Prostate gland (tissue), 2 donors: ENCODE measurements at regions not wholly inside any gene's neighbourhood (a gene's known extent, or its start where the extent isn't known, plus 50 kb on each side); places are given as distances from the start of the nearest gene placed in this dataset.

ENCODE experiments used
- DNase-seq: peaks from one replicate; pipeline ENCODE4 v3.0.0-alpha.2; 2019; ENCODE audit warnings: low spot score
- H3K27ac ChIP-seq, 2 donors: fragments of 200-600 bp; sonication (generic); 2 replicates each; pipeline ENCODE4 v1.5.1; 2017 to 2019
- H3K27me3 ChIP-seq: fragments of 200-600 bp; sonication (generic); replicated peaks from 2 replicates; pipeline ENCODE4 v1.5.1; 2019; ENCODE audit not compliant: insufficient read depth
- H3K36me3 ChIP-seq, 2 donors: fragments of 200-600 bp; sonication (generic); 1 replicate in 1 of 2; 2 replicates in 1 of 2; pipeline versions ENCODE4 v1.5.1 to v1.8.1; 2017 to 2019
- H3K4me1 ChIP-seq: fragments of 200-600 bp; sonication (generic); replicated peaks from 2 replicates; pipeline ENCODE4 v1.5.1; 2019
- H3K4me3 ChIP-seq, 2 donors: fragments of 200-600 bp; sonication (generic); 2 replicates each; pipeline ENCODE4 v1.5.1; 2017 to 2019
- H3K9me3 ChIP-seq: fragments of 200-600 bp; sonication (generic); 2 replicates; pipeline ENCODE4 v1.5.1; 2017
- POLR2A ChIP-seq: fragments of 450-650 bp; IDR thresholded peaks from one replicate; pipeline ENCODE4 v1.6.1; 2016; ENCODE audit warnings: antibody characterized with exemption, mild to moderate bottlenecking
- POLR2AphosphoS5 ChIP-seq: sonication (generic); formaldehyde crosslinking; IDR thresholded peaks from one replicate; pipeline ENCODE4 v1.6.1; 2017; ENCODE audit warnings: antibody characterized with exemption
- WGBS: methylation state at CpG from one replicate; pipeline ENCODE4 v1.1.5; 2018; 5-methylcytosine and 5-hydroxymethylcytosine counted together
- intact Hi-C: fragments of 100-400 bp; cut with DNase I; formaldehyde crosslinking; loops from one replicate; pipeline ENCODE4 v1.14.2; 2022
- TF ChIP-seq, protein P1 (sequence below), 4 experiments: fragments of 200-600 bp in 2 of 4; fragments of 450-650 bp in 2 of 4; sonication (generic) in 2 of 4; IDR thresholded peaks; 1 replicate in 3 of 4; 2 replicates in 1 of 4; pipeline ENCODE4 v1.5.1; 2016 to 2019; ENCODE audit warnings: antibody characterized with exemption in 4 of 4, mild to moderate bottlenecking in 2 of 4, moderate library complexity in 2 of 4

DNA sequence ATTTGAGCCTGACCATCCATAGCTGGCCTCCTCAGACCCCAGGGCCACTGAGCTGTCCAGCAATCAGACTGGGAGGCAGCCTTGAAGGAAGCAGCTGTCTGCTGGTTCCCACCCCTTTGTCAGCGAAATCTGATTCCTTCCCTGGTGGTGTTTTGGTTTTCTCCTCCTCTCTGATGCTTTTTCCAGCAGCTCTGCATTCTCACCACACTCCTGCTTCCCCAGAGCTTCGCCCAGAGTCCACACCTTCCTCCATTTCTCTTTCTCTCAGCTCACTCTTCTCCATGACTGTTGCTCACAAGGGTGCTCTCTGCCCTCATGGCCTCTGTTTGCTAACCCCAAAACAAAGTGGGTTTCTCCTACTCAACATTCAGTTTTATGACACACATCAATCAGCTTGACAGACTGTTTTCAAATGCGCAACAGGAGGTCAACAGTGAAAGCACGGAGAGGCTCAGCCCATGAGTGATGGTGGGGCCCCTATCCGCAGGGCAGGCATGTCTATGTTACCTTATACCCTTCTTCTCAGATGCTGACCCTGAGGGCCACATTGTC, 130.6 kb upstream of the MTNR1B start:
- H3K27ac ChIP-seq: no peak overlapping the region
- WGBS: 72% methylated on average over 5 of the region's 5 CpGs
- no peaks in the 10 kb centered on the region for H3K27me3 ChIP-seq
- intact Hi-C loops: no loop called here
- no peaks in the 10 kb centered on the region for H3K36me3 ChIP-seq
- no peaks in the 10 kb centered on the region for H3K4me1 ChIP-seq
- H3K9me3 ChIP-seq: no peaks in the 10 kb centered on the region
- H3K4me3 ChIP-seq: no peak overlapping the region
- TF ChIP-seq, protein P1, sequence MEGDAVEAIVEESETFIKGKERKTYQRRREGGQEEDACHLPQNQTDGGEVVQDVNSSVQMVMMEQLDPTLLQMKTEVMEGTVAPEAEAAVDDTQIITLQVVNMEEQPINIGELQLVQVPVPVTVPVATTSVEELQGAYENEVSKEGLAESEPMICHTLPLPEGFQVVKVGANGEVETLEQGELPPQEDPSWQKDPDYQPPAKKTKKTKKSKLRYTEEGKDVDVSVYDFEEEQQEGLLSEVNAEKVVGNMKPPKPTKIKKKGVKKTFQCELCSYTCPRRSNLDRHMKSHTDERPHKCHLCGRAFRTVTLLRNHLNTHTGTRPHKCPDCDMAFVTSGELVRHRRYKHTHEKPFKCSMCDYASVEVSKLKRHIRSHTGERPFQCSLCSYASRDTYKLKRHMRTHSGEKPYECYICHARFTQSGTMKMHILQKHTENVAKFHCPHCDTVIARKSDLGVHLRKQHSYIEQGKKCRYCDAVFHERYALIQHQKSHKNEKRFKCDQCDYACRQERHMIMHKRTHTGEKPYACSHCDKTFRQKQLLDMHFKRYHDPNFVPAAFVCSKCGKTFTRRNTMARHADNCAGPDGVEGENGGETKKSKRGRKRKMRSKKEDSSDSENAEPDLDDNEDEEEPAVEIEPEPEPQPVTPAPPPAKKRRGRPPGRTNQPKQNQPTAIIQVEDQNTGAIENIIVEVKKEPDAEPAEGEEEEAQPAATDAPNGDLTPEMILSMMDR (IDR thresholded peaks at IDR 0.05): no peak
- no peak for TF ChIP-seq POLR2A
- no peak for TF ChIP-seq POLR2AphosphoS5
- DNase-seq: no peak

DNA sequence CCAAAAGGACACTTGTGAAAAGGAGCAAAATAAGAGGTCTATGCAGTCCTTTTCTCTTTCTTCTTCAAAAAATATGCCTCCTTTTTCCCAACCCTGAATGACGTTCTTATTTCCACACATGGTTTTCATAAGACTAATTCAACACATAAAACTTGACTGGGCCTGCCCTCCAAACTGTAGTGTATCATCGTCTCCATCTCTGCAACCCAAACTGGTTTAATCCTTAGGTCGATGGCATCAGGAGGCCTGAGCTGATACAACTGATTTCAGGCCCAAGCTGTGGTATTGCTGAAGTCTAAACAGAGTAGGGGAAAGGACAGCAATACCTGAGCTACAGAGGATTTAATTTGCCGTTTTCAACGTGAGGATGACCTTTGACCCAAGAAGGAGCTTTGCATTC, 130.0 kb upstream of the MTNR1B start:
- intact Hi-C loops: no loop called here
- Histone ChIP-seq H3K9me3 (no peaks in the 10 kb centered on the region), H3K27ac (no peak overlapping the region), H3K36me3 (no peaks in the 10 kb centered on the region), H3K4me3 (no peak overlapping the region), H3K4me1 (no peaks in the 10 kb centered on the region), H3K27me3 (no peaks in the 10 kb centered on the region)
- WGBS: 47% methylated on average over 5 of the region's 5 CpGs
- no peak for DNase-seq
- TF ChIP-seq, protein P1 (IDR thresholded peaks at IDR 0.05): no peak
- TF ChIP-seq POLR2AphosphoS5 (no peak), POLR2A (no peak)

DNA sequence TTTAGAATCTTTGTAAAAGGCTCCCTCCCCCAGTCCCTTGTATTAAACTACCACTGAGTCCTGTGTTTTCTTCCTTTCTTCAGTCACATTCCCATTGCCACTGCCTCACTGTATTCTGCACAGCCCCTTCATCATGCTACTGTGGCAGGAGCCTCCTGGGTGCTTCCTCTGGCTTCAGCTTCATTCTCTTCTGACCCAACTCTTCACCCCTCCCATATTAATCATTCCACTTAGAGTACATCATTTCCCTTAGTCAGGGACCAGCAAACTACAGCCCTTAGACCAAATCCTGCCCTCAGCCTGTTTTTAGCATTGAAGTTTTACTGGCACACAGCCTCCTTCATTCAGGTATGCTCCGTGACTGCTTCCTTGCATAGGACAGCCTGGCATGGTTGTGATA, 127.7 kb upstream of the MTNR1B start:
- no peak for DNase-seq
- 76% methylated on average over 1 of the region's 1 CpG for WGBS
- H3K27me3 ChIP-seq: no peaks in the 10 kb centered on the region
- no peaks in the 10 kb centered on the region for H3K9me3 ChIP-seq
- intact Hi-C loops: no loop called here
- no peak overlapping the region for H3K4me3 ChIP-seq
- H3K4me1 ChIP-seq: no peaks in the 10 kb centered on the region
- no peak for TF ChIP-seq POLR2A
- TF ChIP-seq POLR2AphosphoS5: no peak
- TF ChIP-seq, protein P1 (IDR thresholded peaks at IDR 0.05): no peak
- no peak overlapping the region for H3K27ac ChIP-seq
- H3K36me3 ChIP-seq: no peaks in the 10 kb centered on the region

DNA sequence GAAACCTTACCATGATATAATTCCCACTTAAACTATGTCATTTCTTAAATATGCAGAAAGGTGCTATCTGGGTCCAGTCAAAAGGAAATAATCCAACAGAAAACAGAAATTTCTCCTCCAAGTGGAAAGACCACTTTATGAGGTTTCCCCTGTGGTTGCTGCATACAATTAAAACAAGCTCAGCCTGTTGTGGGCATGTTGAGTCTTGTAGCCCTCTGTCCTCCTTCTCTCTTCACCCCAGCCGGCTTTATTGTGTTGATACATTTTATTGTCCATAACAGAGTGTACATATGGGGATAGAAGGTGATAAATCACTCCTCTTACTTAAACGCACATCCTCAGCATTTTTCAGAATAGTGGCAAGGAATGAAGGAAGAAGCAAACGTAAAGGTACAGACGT, 126.0 kb upstream of the MTNR1B start:
- peak; percentile 72 for DNase-seq
- Histone ChIP-seq H3K4me1 (no peaks in the 10 kb centered on the region), H3K27ac (no peak overlapping the region), H3K36me3 (no peaks in the 10 kb centered on the region), H3K27me3 (no peaks in the 10 kb centered on the region), H3K4me3 (no peak overlapping the region), H3K9me3 (no peaks in the 10 kb centered on the region)
- TF ChIP-seq POLR2A (no peak), POLR2AphosphoS5 (peak; percentile 70)
- intact Hi-C loops: no loop called here
- WGBS: 40% methylated on average over 4 of the region's 4 CpGs

DNA sequence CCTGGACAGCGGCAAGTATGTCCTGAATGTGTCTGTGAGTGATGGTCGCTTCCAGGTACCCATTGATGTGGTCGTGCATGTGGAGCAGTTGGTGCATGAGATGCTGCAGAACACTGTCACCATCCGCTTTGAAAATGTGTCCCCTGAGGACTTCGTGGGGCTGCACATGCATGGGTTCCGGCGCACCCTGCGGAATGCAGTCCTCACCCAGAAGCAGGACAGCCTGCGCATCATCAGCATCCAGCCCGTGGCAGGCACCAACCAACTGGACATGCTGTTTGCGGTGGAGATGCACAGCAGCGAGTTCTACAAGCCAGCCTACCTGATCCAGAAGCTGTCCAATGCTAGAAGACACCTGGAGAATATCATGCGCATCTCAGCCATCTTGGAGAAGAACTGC, 125.3 kb upstream of the MTNR1B start:
- intact Hi-C loops: no loop called here
- Histone ChIP-seq H3K27me3 (no peaks in the 10 kb centered on the region), H3K9me3 (no peaks in the 10 kb centered on the region), H3K36me3 (no peaks in the 10 kb centered on the region), H3K4me3 (no peak overlapping the region), H3K27ac (no peak overlapping the region), H3K4me1 (no peaks in the 10 kb centered on the region)
- no peak for DNase-seq
- WGBS: 87% methylated on average over 13 of the region's 13 CpGs
- TF ChIP-seq, protein P1 (IDR thresholded peaks at IDR 0.05): no peak
- TF ChIP-seq POLR2A: no peak
- TF ChIP-seq POLR2AphosphoS5: no peak
